IMR-90 (cell line): ENCODE measurements at regions not wholly inside any gene's neighbourhood (a gene's known extent, or its start where the extent isn't known, plus 50 kb on each side); places are given as distances from the start of the nearest gene placed in this dataset.

Experiments used
- BHLHE40 ChIP-seq: fragments of 150-350 bp; IDR thresholded peaks from 2 replicates; pipeline ENCODE4 v1.6.1; 2016; ENCODE audit warnings: mild to moderate bottlenecking, low read depth, low read length
- CEBPB ChIP-seq: IDR thresholded peaks from 2 replicates; pipeline ENCODE4 v1.6.1; 2012; ENCODE audit warnings: low read depth, low read length, improper control_type of control experiment
- CTCF ChIP-seq: conservative IDR thresholded peaks from 2 replicates; pipeline ENCODE4 v1.5.1; 2012; ENCODE audit warnings: mild to moderate bottlenecking, low read depth, low read length, improper control_type of control experiment
- MAZ ChIP-seq: IDR thresholded peaks from 2 replicates; pipeline ENCODE4 v1.6.1; 2012; ENCODE audit warnings: low read depth, mild to moderate bottlenecking, low read length, improper control_type of control experiment, moderate library complexity, borderline replicate concordance
- MXI1 ChIP-seq: IDR thresholded peaks from 2 replicates; pipeline ENCODE4 v1.6.1; 2012; ENCODE audit warnings: low read depth, mild to moderate bottlenecking, low read length, moderate library complexity, borderline replicate concordance
- NFE2L2 ChIP-seq: fragments of 150-350 bp; IDR thresholded peaks from 2 replicates; pipeline ENCODE4 v1.6.1; 2016; ENCODE audit warnings: low read depth, mild to moderate bottlenecking, low read length
- POLR2A ChIP-seq: IDR thresholded peaks from 2 replicates; pipeline ENCODE4 v1.6.1; 2012; ENCODE audit warnings: mild to moderate bottlenecking, low read depth, low read length
- RAD21 ChIP-seq: IDR thresholded peaks from 2 replicates; pipeline ENCODE4 v1.6.1; 2012; ENCODE audit warnings: low read length, improper control_type of control experiment
- SMC3 ChIP-seq: fragments of 150-350 bp; IDR thresholded peaks from 2 replicates; pipeline ENCODE4 v1.6.1; 2016; ENCODE audit warnings: low read depth, mild to moderate bottlenecking, antibody characterized with exemption, low read length, moderate library complexity
- TF ChIP-seq, protein P1 (sequence below): fragments of 150-350 bp; IDR thresholded peaks from 2 replicates; pipeline ENCODE4 v1.6.1; 2017; ENCODE audit warnings: mild to moderate bottlenecking, antibody characterized with exemption, low read length, low read depth

GRCh38 chr10:110415809-110416208 is 81.9 kb upstream of the DUSP5 start:
- TF ChIP-seq POLR2A, result no peak
- TF ChIP-seq CTCF, result no peak
- no peak for TF ChIP-seq RAD21
- TF ChIP-seq SMC3, result no peak
- no peak for TF ChIP-seq BHLHE40
- no peak for TF ChIP-seq NFE2L2
- TF ChIP-seq CEBPB, result no peak
- TF ChIP-seq MXI1, result no peak
- TF ChIP-seq, protein P1, sequence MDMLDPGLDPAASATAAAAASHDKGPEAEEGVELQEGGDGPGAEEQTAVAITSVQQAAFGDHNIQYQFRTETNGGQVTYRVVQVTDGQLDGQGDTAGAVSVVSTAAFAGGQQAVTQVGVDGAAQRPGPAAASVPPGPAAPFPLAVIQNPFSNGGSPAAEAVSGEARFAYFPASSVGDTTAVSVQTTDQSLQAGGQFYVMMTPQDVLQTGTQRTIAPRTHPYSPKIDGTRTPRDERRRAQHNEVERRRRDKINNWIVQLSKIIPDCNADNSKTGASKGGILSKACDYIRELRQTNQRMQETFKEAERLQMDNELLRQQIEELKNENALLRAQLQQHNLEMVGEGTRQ, result no peak
- no peak for TF ChIP-seq MAZ
